GM12878 (cell line): ENCODE measurements at regions not wholly inside any gene's neighbourhood (a gene's known extent, or its start where the extent isn't known, plus 50 kb on each side); places are given as distances from the start of the nearest gene placed in this dataset.

Experiments used
- ATAC-seq: fragments of 200-7000 bp; cut with Tn5 transposase; 3 replicates; pipeline ENCODE4 v1.9.1; 2020; ENCODE audit warnings: mild to moderate bottlenecking, moderate library complexity
- BruUV-seq: library from RNA; stranded (reverse); fragments of 400-500 nt; replicated peaks from 2 replicates; lab custom pipeline; 2021; lab: Mats Ljungman, UMichigan
- CTCF ChIA-PET: fragments of 300-600 bp; sonication (Branson Sonifier 250); formaldehyde crosslinking; extraction: SDS; loops from one replicate; lab custom pipeline; 2021; ENCODE audit warnings: inconsistent platforms; lab: Yijun Ruan, JAX
- POLR2A ChIA-PET: fragments of 350-600 bp; formaldehyde crosslinking; extraction: SDS; loops from one replicate; lab custom pipeline; 2021; ENCODE audit warnings: inconsistent platforms; lab: Charles Lee
- RAD21 ChIA-PET: fragments of 300-600 bp; sonication (Branson Sonifier 250); formaldehyde crosslinking; loops from one replicate; lab custom pipeline; 2023; ENCODE audit warnings: antibody characterized with exemption; ENCODE audit not compliant: unreplicated experiment; lab: Charles Lee
- SMC1A ChIA-PET: fragments of 300-600 bp; sonication (Branson Sonifier 250); formaldehyde crosslinking; loops from one replicate; lab custom pipeline; 2023; ENCODE audit not compliant: unreplicated experiment, uncharacterized antibody; lab: Charles Lee
- DNase-seq: peaks from one replicate; pipeline ENCODE4 v3.0.0-alpha.2; 2011; ENCODE audit warnings: low read depth, low spot score
- FAIRE-seq: peaks from 3 replicates; lab custom pipeline; 2011; peaks lifted over from hg19 to GRCh38; lab: Jason Lieb, UNC
- H2AFZ ChIP-seq: 2 replicates; pipeline ENCODE4 v1.6.0; 2011; ENCODE audit warnings: low read depth, low read length, control low read depth; ENCODE audit not compliant: control insufficient read depth
- H3K27ac ChIP-seq: 2 replicates; pipeline ENCODE4 v1.5.1; 2011; ENCODE audit warnings: control low read depth; ENCODE audit not compliant: control insufficient read depth, insufficient read depth
- H3K27me3 ChIP-seq, 2 experiments: replicated peaks in 1 of 2; 2 replicates each; pipeline versions ENCODE4 v1.6.0 to v1.6.1; 2011; ENCODE audit warnings: low read length in 1 of 2; ENCODE audit not compliant: control insufficient read depth in 2 of 2, insufficient read depth in 2 of 2
- H3K36me3 ChIP-seq, 2 experiments: 2 replicates each; pipeline ENCODE4 v1.5.1; 2011; ENCODE audit warnings: low read length in 1 of 2; ENCODE audit not compliant: control insufficient read depth in 2 of 2, insufficient read depth in 2 of 2
- H3K4me1 ChIP-seq: 2 replicates; pipeline ENCODE4 v1.6.1; 2011; ENCODE audit warnings: mild to moderate bottlenecking, low read length, moderate library complexity, mixed read lengths; ENCODE audit not compliant: control insufficient read depth, insufficient read depth
- H3K4me2 ChIP-seq: 2 replicates; pipeline ENCODE4 v1.6.0; 2011; ENCODE audit warnings: control low read depth; ENCODE audit not compliant: control insufficient read depth, insufficient read depth
- H3K4me3 ChIP-seq: fragments of 200-600 bp; sonication (generic); 2 replicates; pipeline ENCODE4 v1.5.1; 2016
- H3K79me2 ChIP-seq: 2 replicates; pipeline ENCODE4 v1.6.0; 2011; ENCODE audit warnings: low read length; ENCODE audit not compliant: control insufficient read depth, insufficient read depth
- H3K9ac ChIP-seq: 2 replicates; pipeline ENCODE4 v1.8.0; 2011; ENCODE audit warnings: low read length, control low read depth, mixed read lengths; ENCODE audit not compliant: control insufficient read depth, insufficient read depth
- H3K9me3 ChIP-seq: replicated peaks from 3 replicates; pipeline ENCODE4 v1.5.1; 2011; ENCODE audit warnings: mild to moderate bottlenecking, low read length; ENCODE audit not compliant: control insufficient read depth, insufficient read depth
- H4K20me1 ChIP-seq: 2 replicates; pipeline ENCODE4 v1.6.0; 2011; ENCODE audit not compliant: control insufficient read depth, insufficient read depth
- IRF5 ChIP-seq: fragments of 450-650 bp; IDR thresholded peaks from 2 replicates; pipeline ENCODE4 v1.6.1; 2017; ENCODE audit warnings: borderline replicate concordance
- SMAD5 ChIP-seq: IDR thresholded peaks from 2 replicates; pipeline ENCODE4 v1.6.1; 2016; ENCODE audit warnings: antibody characterized with exemption, low read depth
- USF2 ChIP-seq: IDR thresholded peaks from 2 replicates; pipeline ENCODE4 v1.6.1; 2011; ENCODE audit warnings: low read depth, low read length, improper control_type of control experiment, borderline replicate concordance
- WGBS: methylation state at CpG from one replicate; pipeline ENCODE4 v1.1.6; 2016; ENCODE audit warnings: low lambda C conversion rate; ENCODE audit not compliant: insufficient replicate concordance, insufficient coverage; ENCODE audit errors: missing lambda C conversion rate; 5-methylcytosine and 5-hydroxymethylcytosine counted together
- in situ Hi-C: fragments of 300-500 bp; cut with MboI; formaldehyde crosslinking; loops from 9 replicates; pipeline ENCODE4 v1.14.3; 2018; ENCODE audit warnings: mixed read lengths
- intact Hi-C: fragments of 100-400 bp; cut with micrococcal nuclease; formaldehyde crosslinking; loops from one replicate; pipeline ENCODE4 v1.14.2; 2022; ENCODE audit not compliant: unreplicated experiment
- TF ChIP-seq, protein P1 (sequence below): fragments of 450-650 bp; IDR thresholded peaks from 2 replicates; pipeline ENCODE4 v1.6.1; 2016; ENCODE audit warnings: mild to moderate bottlenecking, moderate library complexity, borderline replicate concordance

DNA sequence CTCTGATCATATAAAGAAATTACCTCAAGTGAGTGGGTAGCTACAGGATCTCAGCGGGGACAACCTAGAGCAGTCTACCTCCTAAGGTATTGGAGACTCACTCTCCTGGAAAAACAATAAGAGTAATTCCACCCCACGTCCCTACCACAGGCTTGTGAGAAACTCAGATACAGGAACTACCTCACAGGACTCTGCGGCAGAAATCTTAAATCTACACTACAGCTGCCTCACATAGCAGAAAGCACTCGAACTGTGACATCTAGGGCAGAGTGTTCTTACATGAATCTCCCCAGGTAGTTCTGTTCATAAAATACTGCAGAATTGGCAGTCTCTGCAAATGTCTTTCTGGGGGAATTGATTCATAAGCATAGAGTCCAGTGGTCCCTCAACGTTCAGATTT is 382.9 kb upstream of the IL12A start:
- intact Hi-C loops, result no loop called here
- CTCF ChIA-PET, result no interaction called here
- BruUV-seq, result no TSS peak
- no peaks in the 10 kb centered on the region for H3K27me3 ChIP-seq
- TF ChIP-seq USF2, result no peak
- TF ChIP-seq SMAD5, result no peak
- TF ChIP-seq, protein P1, sequence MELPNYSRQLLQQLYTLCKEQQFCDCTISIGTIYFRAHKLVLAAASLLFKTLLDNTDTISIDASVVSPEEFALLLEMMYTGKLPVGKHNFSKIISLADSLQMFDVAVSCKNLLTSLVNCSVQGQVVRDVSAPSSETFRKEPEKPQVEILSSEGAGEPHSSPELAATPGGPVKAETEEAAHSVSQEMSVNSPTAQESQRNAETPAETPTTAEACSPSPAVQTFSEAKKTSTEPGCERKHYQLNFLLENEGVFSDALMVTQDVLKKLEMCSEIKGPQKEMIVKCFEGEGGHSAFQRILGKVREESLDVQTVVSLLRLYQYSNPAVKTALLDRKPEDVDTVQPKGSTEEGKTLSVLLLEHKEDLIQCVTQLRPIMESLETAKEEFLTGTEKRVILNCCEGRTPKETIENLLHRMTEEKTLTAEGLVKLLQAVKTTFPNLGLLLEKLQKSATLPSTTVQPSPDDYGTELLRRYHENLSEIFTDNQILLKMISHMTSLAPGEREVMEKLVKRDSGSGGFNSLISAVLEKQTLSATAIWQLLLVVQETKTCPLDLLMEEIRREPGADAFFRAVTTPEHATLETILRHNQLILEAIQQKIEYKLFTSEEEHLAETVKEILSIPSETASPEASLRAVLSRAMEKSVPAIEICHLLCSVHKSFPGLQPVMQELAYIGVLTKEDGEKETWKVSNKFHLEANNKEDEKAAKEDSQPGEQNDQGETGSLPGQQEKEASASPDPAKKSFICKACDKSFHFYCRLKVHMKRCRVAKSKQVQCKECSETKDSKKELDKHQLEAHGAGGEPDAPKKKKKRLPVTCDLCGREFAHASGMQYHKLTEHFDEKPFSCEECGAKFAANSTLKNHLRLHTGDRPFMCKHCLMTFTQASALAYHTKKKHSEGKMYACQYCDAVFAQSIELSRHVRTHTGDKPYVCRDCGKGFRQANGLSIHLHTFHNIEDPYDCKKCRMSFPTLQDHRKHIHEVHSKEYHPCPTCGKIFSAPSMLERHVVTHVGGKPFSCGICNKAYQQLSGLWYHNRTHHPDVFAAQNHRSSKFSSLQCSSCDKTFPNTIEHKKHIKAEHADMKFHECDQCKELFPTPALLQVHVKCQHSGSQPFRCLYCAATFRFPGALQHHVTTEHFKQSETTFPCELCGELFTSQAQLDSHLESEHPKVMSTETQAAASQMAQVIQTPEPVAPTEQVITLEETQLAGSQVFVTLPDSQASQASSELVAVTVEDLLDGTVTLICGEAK, result no peak
- TF ChIP-seq IRF5, result no peak
- TF ChIP-seq, all 136 proteins: peak for 0
- WGBS, result 33% methylated on average over 5 of the region's 5 CpGs
- SMC1A ChIA-PET, result no interaction called here
- in situ Hi-C loops, result no loop called here
- no peak overlapping the region for H3K4me3 ChIP-seq
- RAD21 ChIA-PET, result no interaction called here
- H3K9ac ChIP-seq, result no peak overlapping the region
- no peak overlapping the region for H3K27ac ChIP-seq
- no peak for DNase-seq
- no peak overlapping the region for H2AFZ ChIP-seq
- H3K9me3 ChIP-seq, result no peaks in the 10 kb centered on the region; the same call in 2 of the 3 replicates
- POLR2A ChIA-PET, result no interaction called here
- H3K79me2 ChIP-seq, result no peaks in the 10 kb centered on the region
- no peaks in the 10 kb centered on the region for H3K4me1 ChIP-seq
- no peaks in the 10 kb centered on the region for H4K20me1 ChIP-seq
- H3K36me3 ChIP-seq, result no peaks in the 10 kb centered on the region
- no peak overlapping the region for H3K4me2 ChIP-seq
- no peak for FAIRE-seq
- ATAC-seq, result no peak
